Activated CD4-positive, alpha-beta T cell treated with anti-CD3 and anti-CD28 coated beads for 48 hours (primary cell): ENCODE measurements at regions not wholly inside any gene's neighbourhood (a gene's known extent, or its start where the extent isn't known, plus 50 kb on each side); places are given as distances from the start of the nearest gene placed in this dataset.

ENCODE experiments used
- DNase-seq: peaks from one replicate; pipeline ENCODE4 v3.0.0-alpha.2; 2020

DNA sequence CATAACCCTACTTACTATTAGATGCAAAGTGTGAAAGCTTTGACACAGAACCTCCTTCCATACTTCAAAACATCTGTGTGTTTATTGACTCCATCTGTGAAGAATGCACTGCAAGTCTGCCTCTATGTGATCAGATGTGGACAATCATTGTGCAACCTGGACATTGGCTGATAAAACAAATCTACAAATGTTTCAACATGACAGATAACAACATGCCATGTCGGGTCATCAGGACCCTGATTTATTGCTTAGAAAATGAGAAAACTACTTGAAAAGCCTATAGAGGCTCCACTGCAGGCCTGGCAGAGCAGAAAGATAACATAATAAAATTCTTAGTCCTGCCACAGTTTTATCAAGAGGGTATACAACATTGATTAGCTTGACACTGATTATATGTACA lies 1286.4 kb downstream of the GRIK2 start:
- no peak for DNase-seq

DNA sequence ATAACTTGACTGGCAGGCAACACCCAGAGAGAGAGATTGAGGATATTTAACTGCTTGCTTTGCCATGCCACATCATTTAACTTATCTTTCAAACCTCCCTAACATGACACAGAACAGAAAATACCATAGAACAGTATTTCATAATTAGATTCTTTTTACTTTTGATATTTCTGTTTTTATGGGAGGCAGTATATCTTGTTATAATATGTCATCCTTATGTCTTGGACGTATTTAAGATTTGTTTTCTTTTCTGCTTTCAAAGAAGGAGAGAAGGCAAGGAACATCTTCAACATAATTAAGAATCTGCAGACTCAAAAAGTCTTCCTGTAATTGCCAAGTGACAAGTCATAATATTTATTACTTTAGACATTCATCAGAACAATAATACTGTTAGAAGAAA lies 1283.7 kb downstream of the GRIK2 start:
- DNase-seq: no peak

DNA sequence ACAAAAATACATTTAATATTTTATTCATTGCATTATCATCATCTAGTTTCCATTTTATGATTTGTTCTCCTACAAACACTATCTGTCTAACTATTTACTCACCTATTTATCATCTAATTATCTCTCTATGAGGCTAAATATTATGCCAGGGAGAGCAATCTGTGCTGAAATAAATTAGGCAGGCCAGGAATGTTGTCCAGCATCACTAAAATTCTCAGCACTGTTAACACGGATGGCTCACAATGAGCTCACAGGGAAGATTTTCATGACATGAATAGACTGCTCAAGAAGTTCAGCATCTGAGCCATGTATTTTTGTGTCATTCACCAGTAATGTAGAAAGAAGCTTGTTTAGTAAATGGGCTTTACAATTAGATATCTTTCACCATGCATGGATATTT lies 1277.2 kb downstream of the GRIK2 start:
- DNase-seq: no peak

DNA sequence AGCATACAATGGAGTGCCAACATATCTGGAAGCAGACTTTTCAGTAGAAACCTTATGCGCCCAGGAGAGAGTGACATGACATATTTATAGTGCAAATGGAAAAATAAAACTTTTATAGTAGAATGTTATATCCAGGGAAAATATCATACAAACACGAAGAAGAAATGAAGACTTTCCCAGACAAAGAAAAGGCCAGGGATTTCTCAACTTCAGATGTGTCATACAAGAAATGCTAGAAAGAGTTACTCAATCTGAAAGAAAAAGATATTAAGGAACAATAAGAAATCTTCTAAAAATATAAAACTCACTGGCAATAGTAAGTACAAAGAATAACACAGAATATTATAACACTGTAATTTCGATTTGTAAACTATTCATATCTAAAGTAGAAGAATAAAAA lies 1269.3 kb downstream of the GRIK2 start:
- no peak for DNase-seq

DNA sequence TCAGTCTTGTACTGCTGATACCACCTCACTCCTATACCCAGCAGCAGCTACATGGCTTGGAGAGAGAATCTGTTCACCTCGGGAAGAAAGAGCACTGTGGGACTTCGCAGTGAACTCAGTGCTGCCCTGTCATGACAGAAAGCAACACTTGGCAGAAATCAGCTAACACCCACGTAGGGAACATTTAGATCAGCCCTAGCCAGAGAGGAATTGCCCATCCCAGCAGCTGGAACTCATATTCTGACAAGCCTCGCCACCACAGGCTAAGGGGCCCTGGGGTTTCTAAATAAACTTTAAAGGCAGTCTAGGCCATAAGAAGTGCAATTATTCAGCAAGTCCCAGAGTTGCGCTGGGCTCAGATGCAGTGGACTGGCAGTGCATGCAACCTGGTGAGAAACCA lies 1266.8 kb downstream of the GRIK2 start:
- DNase-seq: no peak

DNA sequence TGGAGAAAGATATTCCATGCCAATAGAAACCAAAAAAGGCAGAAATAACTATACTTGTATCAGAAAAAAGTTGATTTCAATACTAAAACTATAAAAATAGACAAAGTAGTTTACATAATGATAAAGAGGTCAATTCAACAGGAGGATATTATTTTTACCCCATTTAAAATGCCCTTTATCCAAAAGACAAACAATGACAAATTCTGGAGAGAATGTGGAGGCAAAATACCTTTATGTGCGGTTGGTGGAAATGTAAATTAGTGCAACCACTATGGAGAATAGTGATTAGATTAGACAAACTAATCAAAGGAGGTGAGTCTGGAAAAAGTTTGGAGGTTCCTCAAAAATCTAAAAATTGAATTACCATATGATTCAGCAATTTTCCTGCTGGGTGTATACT lies 1262.3 kb downstream of the GRIK2 start:
- DNase-seq: no peak

DNA sequence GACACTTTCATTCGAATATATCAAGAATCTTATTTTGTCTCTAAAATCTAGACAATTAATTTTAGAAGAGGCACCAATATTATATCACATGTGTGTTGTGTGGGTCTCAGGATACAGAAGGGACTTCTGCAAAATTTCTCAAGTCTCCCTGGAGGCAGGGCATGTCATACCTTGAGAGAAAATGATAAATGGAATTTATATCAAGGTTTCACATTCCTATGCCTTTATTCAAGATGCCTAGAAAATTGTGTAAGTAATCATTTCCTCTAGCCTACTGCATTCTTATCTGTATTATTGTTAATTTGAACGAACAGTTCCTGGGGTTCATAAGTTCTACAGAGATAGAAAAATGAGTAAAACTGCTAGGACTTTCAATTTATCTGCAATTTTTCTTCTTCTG lies 1247.9 kb downstream of the GRIK2 start:
- no peak for DNase-seq

DNA sequence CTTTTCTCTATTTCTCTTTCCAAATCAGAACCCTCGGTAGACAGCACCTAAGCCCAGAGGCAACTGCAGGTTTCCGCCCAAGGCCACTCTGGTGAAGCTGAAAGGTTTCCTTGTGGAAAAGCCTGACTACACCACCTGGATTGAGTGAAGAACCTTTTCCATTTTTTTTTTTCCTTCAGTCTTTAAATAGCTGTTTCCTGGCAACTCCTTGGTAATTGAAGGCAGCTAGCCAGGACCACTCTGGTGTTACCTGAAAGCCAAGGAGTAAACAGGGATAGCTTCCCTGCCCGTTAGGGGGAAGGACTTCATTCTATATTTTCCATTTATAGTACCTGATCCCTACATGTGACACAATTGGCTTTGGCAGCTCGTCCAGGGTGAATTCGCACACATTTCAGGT lies 1238.4 kb downstream of the GRIK2 start:
- DNase-seq: no peak

DNA sequence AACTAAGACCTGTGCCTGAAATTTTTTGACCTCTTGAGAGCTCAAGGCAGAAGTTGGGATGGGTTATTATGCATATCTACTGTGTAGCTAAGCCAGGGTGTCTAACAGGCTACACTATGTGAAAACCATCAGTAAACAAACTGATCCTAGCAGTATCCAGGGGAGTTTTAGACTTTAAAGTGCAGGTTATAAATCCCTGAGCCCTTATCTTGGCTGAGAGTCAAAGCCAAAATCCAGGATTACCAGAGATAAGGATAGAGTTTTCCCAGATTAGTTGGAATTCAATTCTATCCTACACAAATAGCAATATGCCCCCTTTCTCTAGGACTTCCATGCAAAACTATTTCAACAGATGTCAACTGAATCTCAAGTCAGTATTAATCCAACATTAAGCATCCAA lies 1229.7 kb downstream of the GRIK2 start:
- no peak for DNase-seq

DNA sequence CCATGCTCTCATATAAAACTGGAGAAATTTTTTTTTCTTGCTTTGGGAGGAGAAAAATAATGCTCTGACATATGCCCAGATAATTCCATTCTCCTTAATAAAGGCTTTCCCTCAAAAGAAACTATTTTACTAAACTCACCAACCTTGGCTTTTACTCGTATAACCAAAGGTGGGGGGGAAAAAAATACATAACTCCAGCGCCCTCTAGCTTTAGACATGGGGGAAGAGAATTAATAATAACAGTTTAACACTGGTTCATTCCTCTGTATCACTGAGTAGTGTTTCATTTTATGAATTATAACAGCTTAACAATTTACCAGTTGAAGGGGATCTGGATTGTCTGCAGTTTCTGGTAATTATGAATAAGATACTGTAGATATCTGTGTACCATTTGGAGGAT lies 1226.1 kb downstream of the GRIK2 start:
- DNase-seq: no peak

DNA sequence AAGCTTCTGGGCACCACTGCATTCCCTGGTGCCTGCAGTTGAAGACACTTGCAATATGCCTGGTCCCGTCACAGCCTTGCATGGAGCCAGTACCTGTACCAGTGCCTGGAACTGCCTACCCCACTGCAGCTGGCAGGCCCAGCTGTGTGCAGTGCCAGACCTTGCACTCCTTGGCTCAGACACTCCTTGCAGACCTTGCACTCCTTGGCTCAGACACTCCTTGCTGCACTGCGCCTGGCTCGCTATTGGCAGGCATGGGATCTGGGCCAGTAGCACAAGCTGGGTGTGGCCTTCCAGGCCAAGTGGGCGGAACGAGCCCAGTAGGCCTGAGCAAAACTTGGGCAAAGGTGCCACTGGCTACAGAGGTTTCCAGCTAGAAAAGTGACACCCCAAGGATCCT lies 1189.1 kb downstream of the GRIK2 start:
- DNase-seq: no peak

DNA sequence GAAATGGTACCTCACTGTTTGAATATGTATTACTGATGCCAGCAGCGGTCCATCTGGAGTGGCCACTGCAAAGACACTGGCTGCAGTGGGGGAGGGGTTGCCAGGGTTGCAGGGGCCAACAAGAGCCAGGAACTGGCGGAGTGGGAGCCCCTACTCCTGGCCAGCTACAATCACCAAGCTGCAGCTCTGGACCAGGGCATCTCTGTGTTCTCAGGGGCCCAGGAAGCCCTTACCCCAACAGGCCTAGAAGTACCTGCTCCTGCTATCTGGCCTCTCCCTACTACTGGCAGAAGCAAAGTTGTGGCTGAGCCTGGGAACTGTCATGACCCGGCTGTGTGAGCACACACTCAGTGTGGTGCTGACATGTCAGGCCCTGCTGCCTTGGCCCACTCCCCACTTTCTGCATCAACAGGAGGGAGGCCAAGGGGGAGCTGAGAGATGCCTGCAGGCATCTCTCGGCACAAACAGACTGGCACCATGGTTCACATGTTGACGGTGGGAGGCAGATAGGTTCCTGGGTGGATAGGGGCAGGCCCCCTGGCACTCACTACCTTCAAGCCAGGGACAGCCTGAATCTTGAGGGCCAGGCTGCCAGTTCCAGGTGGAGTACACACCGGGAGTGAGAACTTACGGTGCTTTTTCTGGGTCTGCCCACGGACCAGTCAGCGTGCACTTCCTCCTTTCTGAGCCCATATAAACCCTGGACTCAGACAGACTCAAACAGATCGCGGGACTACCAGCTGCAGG lies 1188.0 kb downstream of the GRIK2 start:
- no peak for DNase-seq

DNA sequence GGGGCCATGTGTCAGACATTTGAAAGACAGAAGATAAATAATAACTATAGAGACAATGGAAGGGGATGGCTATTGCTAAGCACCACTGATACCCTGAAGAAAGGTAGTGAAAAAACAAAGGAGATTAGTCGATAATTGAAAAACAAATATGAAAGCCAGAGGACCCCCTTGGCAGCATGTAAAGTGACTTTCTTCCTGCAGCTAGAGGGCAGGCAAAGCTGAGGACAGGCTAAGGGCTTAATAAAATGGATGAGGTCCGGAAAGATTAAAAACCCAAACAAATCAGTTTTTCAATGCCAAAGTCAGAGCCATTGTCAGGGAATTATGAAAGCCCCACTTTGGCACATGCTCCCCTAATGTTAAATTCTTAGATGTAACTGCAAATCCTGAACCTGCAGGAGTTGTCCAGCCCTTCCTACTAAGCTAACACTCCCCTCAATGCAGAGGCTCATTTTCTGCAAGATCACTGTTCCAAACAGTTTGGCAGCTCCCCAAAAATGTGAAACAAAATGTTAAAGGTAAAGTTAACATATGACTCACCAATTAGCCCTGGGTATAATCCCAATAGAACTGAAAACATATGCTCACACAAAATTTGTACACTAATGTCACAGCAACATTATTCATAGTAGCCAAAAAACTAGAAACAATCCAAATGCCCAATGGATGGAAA lies 1177.9 kb downstream of the GRIK2 start:
- DNase-seq: no peak

DNA sequence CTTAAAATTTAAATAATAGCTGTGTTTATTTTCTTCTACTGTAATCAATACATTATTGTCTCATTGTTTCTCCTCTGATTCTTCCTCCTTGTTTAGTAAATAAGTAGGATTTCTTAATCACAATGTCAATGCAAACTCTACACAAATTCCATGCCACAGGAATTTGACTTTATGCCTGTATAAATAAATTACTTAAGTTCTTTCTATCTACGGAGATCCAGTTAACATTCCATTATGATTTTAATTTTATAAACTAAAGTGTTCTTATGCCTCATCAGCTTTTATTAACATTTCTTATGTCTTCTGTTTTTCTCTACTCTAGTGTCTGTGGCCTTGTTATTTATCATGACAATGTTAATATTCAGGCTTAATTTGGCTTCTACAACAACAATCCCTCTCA lies 1169.2 kb downstream of the GRIK2 start:
- no peak for DNase-seq

DNA sequence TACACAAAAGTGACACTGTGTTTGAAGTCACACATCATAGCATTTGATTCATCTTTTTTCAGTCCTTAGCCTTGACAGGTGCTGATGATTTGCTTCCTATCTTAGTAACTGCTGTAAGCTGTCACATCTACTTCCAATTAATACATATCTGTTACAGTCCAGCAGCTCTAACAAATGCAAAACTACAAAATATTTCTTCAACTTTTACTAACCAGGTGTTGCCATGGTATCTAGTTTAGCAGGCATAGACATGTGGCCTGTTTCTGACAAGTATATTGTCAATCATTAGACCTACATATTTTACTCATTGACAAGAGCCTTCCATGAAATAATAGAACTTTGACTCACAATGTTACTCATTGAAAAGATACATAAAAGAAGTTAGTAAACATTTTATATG lies 1159.7 kb downstream of the GRIK2 start:
- DNase-seq: no peak

DNA sequence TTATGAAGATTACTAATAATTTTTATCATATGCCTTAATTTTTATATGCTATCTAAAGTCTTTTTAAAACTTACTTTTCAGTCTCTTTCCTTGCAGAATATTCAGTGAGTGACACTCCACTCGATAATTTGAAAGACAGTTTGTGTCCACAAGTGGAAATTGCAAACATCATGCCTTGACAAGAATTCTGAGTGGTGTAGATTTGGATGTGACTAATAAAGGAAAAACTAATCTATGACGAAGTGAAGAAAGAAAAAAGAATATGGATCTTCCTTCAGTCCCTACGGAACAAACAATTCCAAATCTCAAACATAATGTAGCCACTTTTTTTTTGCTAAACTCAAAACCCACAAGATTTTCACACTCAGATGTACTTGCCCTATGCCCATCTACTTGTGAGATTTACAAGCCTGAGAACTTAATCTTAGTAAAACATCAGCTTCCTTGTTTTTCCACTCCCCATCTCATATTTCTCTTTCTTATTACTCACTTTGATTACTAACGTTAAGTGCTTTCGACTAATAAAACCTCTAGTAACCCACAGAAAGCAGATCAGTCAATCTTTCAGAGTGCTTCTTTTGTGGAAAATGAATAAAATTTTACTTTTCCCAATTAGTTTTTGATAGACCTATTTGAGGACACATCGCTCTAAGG lies 1155.8 kb downstream of the GRIK2 start:
- DNase-seq: no peak

DNA sequence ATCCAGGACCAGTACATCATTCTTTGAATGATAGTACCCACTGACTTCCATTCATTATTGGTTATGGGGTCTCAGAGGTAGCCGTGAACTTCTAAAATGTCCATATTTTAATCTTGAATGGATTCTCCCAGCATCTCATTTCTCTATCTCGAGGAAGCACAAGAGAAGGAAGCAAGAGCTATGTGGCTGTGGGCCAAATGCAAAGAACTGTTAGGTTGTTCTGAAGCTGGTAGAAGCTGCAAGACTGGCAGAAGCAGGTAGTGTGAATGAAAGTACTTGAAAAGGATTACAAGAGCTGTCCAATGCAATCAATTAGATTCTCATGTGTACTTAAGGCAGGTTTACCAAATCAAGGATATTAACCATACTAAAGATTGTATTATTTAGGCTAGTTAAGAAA lies 1131.8 kb downstream of the GRIK2 start:
- no peak for DNase-seq

DNA sequence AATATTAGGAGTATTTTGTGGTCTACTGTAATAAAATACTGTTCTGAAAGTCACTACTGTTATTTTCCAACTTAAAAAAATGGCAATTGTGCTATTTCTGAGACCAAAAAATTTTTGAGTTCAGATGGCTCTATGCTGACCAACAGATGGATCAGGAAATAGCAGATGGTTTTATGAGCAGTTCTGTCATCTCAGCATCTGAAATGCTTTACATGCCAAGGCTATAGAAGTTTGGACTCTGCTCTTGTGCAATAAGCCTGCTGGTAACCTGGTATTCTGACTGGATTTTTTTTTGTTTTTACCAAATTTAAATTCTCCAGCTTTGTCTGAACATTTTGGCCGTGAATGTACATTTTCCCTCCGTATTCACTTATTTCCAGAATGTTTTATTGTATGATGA lies 1127.5 kb downstream of the GRIK2 start:
- no peak for DNase-seq

DNA sequence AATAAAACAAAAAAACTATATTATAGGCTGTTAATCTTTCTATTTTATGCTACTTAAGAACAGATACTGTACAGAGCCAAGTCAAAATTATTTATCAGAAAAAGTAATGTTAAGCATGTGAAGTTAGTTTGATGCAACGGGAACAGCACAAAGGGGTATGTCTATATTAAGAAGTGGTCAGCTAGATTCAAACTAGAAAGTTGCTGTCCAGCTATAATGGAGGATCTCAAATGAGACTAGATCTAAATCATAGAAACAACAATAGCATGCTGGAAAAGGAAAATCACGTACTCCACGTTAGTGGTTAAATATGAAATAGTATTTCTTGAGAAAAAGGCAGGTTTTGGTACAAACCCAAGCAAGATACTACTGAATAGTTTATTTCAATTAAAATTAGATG lies 1124.0 kb downstream of the GRIK2 start:
- DNase-seq: no peak

DNA sequence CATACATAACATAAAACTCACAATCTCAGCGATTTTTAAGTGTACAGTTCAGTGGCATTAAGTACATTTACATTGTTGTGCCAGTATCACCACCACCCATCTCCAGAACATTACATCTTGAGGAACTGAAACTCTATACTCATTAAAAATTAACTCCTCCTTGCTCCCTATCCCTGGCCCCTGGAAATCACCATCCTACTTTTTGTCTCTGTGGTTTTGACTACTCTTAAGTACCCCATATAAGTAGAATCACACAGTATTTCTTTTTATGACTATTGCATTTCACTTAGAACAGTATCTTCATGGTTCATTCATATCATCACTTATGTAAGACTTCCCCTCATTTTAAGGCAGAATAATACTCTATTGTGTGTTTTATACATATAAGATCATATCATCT lies 1108.1 kb downstream of the GRIK2 start:
- no peak for DNase-seq

DNA sequence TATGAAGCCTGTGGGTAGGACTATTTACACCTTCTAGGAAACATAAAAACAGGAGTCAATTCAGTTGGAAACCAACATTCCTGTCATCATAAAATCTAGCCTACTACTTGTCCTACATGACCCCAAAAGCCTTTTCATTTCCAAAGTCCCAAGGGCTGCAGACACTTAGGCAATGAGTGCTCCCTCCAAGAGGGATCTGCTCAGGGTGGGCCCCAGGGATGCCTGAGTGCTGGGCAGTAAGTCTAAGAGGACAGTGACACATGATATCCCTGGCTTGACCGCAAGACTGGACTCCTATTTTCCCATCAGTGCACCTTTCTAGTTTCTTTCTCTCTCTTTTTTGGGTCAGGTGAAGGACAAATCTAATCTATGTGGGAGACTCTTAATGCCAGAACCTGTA lies 1101.3 kb downstream of the GRIK2 start:
- no peak for DNase-seq

DNA sequence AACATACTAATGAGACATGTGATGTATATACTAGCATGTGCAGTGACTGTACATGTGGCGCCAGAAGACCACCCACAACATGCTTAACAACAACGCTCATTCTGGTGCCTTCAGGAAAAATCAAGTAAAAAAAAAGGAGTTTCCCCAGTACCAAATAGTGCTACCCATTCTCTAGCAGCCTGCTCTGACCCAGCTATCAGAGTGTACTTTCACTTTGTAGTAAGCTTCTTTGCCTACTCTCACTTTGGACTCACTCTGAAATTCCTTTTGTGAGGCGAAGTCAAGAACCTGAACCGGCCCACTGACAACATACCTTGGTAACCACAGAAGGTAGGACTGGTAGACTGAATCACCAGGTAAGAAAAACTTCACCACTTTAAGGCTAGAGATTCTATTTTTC lies 1100.0 kb downstream of the GRIK2 start:
- DNase-seq: no peak

DNA sequence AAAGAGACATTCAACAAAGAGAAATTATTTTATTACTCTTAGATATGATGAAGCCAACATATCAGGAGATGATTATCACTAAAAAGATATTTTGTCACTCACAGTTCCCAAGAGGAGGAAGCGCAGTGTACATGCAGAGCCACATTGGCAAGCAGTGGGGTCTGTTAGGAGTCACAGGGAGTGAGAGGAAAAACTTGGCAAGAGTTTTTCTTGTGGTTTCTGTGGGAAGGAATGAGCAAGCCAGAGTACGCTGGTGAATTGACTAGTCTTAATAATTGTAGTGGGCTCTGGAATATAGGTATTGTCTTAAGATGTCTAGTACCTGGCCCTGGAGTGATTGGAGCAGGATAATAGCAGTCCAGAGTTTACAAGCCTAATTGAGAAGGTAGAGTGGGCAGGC lies 1095.2 kb downstream of the GRIK2 start:
- DNase-seq: no peak

DNA sequence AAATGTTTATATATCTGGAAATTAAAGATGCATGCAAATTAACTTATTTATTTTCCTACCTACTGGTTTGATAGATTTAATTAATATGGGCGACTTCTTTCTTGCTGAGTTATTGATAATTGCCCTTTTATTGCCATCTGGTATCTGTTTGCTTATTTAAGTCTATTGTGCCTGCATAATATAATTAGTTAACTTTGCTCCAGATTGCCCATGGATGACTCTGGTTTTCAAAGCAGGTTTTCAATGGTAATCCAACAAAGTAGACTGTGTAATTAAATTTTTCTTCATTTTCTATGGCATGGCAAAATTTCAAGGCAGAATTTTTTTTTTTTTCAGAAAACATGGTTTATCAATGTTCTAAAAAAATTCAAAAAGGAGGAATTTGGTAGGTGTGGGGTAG lies 1092.0 kb downstream of the GRIK2 start:
- no peak for DNase-seq
